HG03575 (cell line): ENCODE measurements at regions not wholly inside any gene's neighbourhood (a gene's known extent, or its start where the extent isn't known, plus 50 kb on each side); places are given as distances from the start of the nearest gene placed in this dataset.
"Not testable (repeated sequence)": the region's sequence is repeated elsewhere in the genome, so short reads cannot be mapped to it uniquely, and the experiment has no call there.

ENCODE experiments used
- ATAC-seq: cut with Tn5 transposase; IDR thresholded peaks from one replicate; pipeline ENCODE4 v1.9.1; 2021; ENCODE audit not compliant: unreplicated experiment, insufficient number of reproducible peaks, low FRiP score; ENCODE audit errors: extremely low read depth

GRCh38 chr4:66016240-66016639 lies 346.0 kb upstream of the EPHA5 start:
- ATAC-seq: no peak

- no peak for ATAC-seq
These were observed 344.0 kb upstream of the EPHA5 start for GRCh38 chr4:66014146-66014765.

- no peak for ATAC-seq
These were observed 330.3 kb upstream of the EPHA5 start for GRCh38 chr4:66000510-66001117.

GRCh38 chr4:65999518-65999871 lies 329.2 kb upstream of the EPHA5 start:
- no peak for ATAC-seq

GRCh38 chr4:65998807-65999517 lies 328.7 kb upstream of the EPHA5 start:
- ATAC-seq: not testable (repeated sequence)

- ATAC-seq: no peak
These were observed 312.8 kb upstream of the EPHA5 start for GRCh38 chr4:65983061-65983460.

- ATAC-seq: no peak
These were observed 306.0 kb upstream of the EPHA5 start for GRCh38 chr4:65976287-65976686.

- ATAC-seq: no peak
These were observed 302.9 kb upstream of the EPHA5 start for GRCh38 chr4:65973186-65973585.

GRCh38 chr4:65971686-65972085 lies 301.4 kb upstream of the EPHA5 start:
- ATAC-seq: no peak

GRCh38 chr4:65968831-65969558 lies 298.7 kb upstream of the EPHA5 start:
- ATAC-seq: no peak

- no peak for ATAC-seq
These were observed 290.5 kb upstream of the EPHA5 start for GRCh38 chr4:65960751-65961150.

GRCh38 chr4:65954416-65954815 lies 284.1 kb upstream of the EPHA5 start:
- no peak for ATAC-seq

- ATAC-seq: no peak
These were observed 280.9 kb upstream of the EPHA5 start for GRCh38 chr4:65951177-65951576.

- ATAC-seq: no peak
These were observed 272.8 kb upstream of the EPHA5 start for GRCh38 chr4:65943076-65943475.

GRCh38 chr4:65924843-65925242 lies 254.6 kb upstream of the EPHA5 start:
- ATAC-seq: no peak

GRCh38 chr4:65923616-65924015 lies 253.3 kb upstream of the EPHA5 start:
- no peak for ATAC-seq

- ATAC-seq: no peak
These were observed 250.9 kb upstream of the EPHA5 start for GRCh38 chr4:65921180-65921579.

GRCh38 chr4:65918872-65919271 lies 248.6 kb upstream of the EPHA5 start:
- no peak for ATAC-seq

GRCh38 chr4:65918212-65918611 lies 247.9 kb upstream of the EPHA5 start:
- no peak for ATAC-seq

GRCh38 chr4:65917486-65917885 lies 247.2 kb upstream of the EPHA5 start:
- no peak for ATAC-seq
